ENCODE measurements at regions not wholly inside any gene's neighbourhood (a gene's known extent, or its start where the extent isn't known, plus 50 kb on each side); places are given as distances from the start of the nearest gene placed in this dataset.
"Not testable (repeated sequence)": the region's sequence is repeated elsewhere in the genome, so short reads cannot be mapped to it uniquely, and the experiment has no call there.

GRCh38 chr10:2883238-2883637 lies 184.1 kb upstream of the PFKP start:
- no peak for TF ChIP-seq CTCF (IDR thresholded peaks at IDR 0.05; ENCODE audit: unreplicated experiment)
- Mint-ChIP-seq H3K4me3 (ENCODE audit: low read depth) (no peak overlapping the region), H3K9me3 (ENCODE audit: low read depth) (no peaks in the 10 kb centered on the region), H3K36me3 (ENCODE audit: insufficient read depth) (no peaks in the 10 kb centered on the region), H3K4me1 (ENCODE audit: low read depth) (peaks cover 7% of the 10 kb centered on the region), H3K27ac (no peak overlapping the region), H3K27me3 (peaks cover 10% of the 10 kb centered on the region)
- DNase-seq (ENCODE audit: low spot score, unreplicated experiment) = no peak

- Mint-ChIP-seq H3K4me3 (ENCODE audit: low read depth) (no peak overlapping the region), H3K4me1 (ENCODE audit: low read depth) (peaks cover 7% of the 10 kb centered on the region), H3K9me3 (ENCODE audit: low read depth) (no peaks in the 10 kb centered on the region), H3K27me3 (peaks cover 9% of the 10 kb centered on the region), H3K36me3 (ENCODE audit: insufficient read depth) (no peaks in the 10 kb centered on the region), H3K27ac (no peak overlapping the region)
- no peak for TF ChIP-seq CTCF (IDR thresholded peaks at IDR 0.05; ENCODE audit: unreplicated experiment)
- DNase-seq (ENCODE audit: low spot score, unreplicated experiment) = no peak
Measured at GRCh38 chr10:2882628-2883027, 184.7 kb upstream of the PFKP start.

GRCh38 chr10:2881720-2882620 lies 185.4 kb upstream of the PFKP start:
- no peaks in the 10 kb centered on the region for H3K36me3 Mint-ChIP-seq (ENCODE audit: insufficient read depth)
- DNase-seq (ENCODE audit: low spot score, unreplicated experiment) = no peak
- TF ChIP-seq CTCF (IDR thresholded peaks at IDR 0.05; ENCODE audit: unreplicated experiment) = no peak
- H3K4me1 Mint-ChIP-seq (ENCODE audit: low read depth) = peaks cover 7% of the 10 kb centered on the region
- H3K4me3 Mint-ChIP-seq (ENCODE audit: low read depth) = no peak overlapping the region
- peaks cover 7% of the 10 kb centered on the region for H3K27me3 Mint-ChIP-seq
- no peak overlapping the region for H3K27ac Mint-ChIP-seq
- H3K9me3 Mint-ChIP-seq (ENCODE audit: low read depth) = no peaks in the 10 kb centered on the region

- not testable (repeated sequence) for H3K36me3 Mint-ChIP-seq (ENCODE audit: insufficient read depth); H3K27me3 Mint-ChIP-seq; H3K9me3 Mint-ChIP-seq (ENCODE audit: low read depth); H3K27ac Mint-ChIP-seq; H3K4me1 Mint-ChIP-seq (ENCODE audit: low read depth); DNase-seq (ENCODE audit: low spot score, unreplicated experiment); H3K4me3 Mint-ChIP-seq (ENCODE audit: low read depth)
Measured at GRCh38 chr10:2880050-2880449, 187.3 kb upstream of the PFKP start.

GRCh38 chr10:2878818-2879217 lies 188.5 kb upstream of the PFKP start:
- Mint-ChIP-seq H3K4me1 (ENCODE audit: low read depth) (peaks cover 7% of the 10 kb centered on the region), H3K27me3 (peaks cover 1% of the 10 kb centered on the region), H3K27ac (no peak overlapping the region), H3K36me3 (ENCODE audit: insufficient read depth) (no peaks in the 10 kb centered on the region), H3K4me3 (ENCODE audit: low read depth) (no peak overlapping the region), H3K9me3 (ENCODE audit: low read depth) (no peaks in the 10 kb centered on the region)
- no peak for TF ChIP-seq CTCF (IDR thresholded peaks at IDR 0.05; ENCODE audit: unreplicated experiment)
- DNase-seq (ENCODE audit: low spot score, unreplicated experiment) = no peak

- DNase-seq (ENCODE audit: low spot score, unreplicated experiment) = no peak
- no peak for TF ChIP-seq CTCF (IDR thresholded peaks at IDR 0.05; ENCODE audit: unreplicated experiment)
- Mint-ChIP-seq H3K4me3 (ENCODE audit: low read depth) (no peak overlapping the region), H3K36me3 (ENCODE audit: insufficient read depth) (no peaks in the 10 kb centered on the region), H3K4me1 (ENCODE audit: low read depth) (peaks cover 3% of the 10 kb centered on the region), H3K27ac (no peak overlapping the region), H3K9me3 (ENCODE audit: low read depth) (no peaks in the 10 kb centered on the region), H3K27me3 (peaks cover 14% of the 10 kb centered on the region)
Measured at GRCh38 chr10:2876032-2876431, 191.3 kb upstream of the PFKP start.
